ENCODE measurements at regions not wholly inside any gene's neighbourhood (a gene's known extent, or its start where the extent isn't known, plus 50 kb on each side); places are given as distances from the start of the nearest gene placed in this dataset.
"Not testable (repeated sequence)": the region's sequence is repeated elsewhere in the genome, so short reads cannot be mapped to it uniquely, and the experiment has no call there.

- Mint-ChIP-seq H3K27ac (no peak overlapping the region), H3K9me3 (no peaks in the 10 kb centered on the region), H3K4me1 (ENCODE audit: low read depth) (peaks cover 26% of the 10 kb centered on the region), H3K4me3 (no peak overlapping the region), H3K27me3 (ENCODE audit: insufficient read depth) (peaks cover 13% of the 10 kb centered on the region), H3K36me3 (ENCODE audit: low read depth) (no peaks in the 10 kb centered on the region)
- no peak for DNase-seq
- TF ChIP-seq, protein P1, sequence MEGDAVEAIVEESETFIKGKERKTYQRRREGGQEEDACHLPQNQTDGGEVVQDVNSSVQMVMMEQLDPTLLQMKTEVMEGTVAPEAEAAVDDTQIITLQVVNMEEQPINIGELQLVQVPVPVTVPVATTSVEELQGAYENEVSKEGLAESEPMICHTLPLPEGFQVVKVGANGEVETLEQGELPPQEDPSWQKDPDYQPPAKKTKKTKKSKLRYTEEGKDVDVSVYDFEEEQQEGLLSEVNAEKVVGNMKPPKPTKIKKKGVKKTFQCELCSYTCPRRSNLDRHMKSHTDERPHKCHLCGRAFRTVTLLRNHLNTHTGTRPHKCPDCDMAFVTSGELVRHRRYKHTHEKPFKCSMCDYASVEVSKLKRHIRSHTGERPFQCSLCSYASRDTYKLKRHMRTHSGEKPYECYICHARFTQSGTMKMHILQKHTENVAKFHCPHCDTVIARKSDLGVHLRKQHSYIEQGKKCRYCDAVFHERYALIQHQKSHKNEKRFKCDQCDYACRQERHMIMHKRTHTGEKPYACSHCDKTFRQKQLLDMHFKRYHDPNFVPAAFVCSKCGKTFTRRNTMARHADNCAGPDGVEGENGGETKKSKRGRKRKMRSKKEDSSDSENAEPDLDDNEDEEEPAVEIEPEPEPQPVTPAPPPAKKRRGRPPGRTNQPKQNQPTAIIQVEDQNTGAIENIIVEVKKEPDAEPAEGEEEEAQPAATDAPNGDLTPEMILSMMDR (IDR thresholded peaks at IDR 0.05), result no peak
Measured at GRCh38 chr16:29306201-29306600, 100.3 kb downstream of the NPIPB11 start.

- Mint-ChIP-seq H3K4me1 (ENCODE audit: low read depth) (peaks cover 34% of the 10 kb centered on the region), H3K27me3 (ENCODE audit: insufficient read depth) (peaks cover 12% of the 10 kb centered on the region)
- not testable (repeated sequence) for H3K27ac Mint-ChIP-seq; H3K9me3 Mint-ChIP-seq; DNase-seq; H3K36me3 Mint-ChIP-seq (ENCODE audit: low read depth); H3K4me3 Mint-ChIP-seq
Measured at GRCh38 chr16:29305018-29305417, 101.5 kb downstream of the NPIPB11 start.

- Mint-ChIP-seq H3K9me3 (no peaks in the 10 kb centered on the region), H3K4me3 (no peak overlapping the region), H3K4me1 (ENCODE audit: low read depth) (peaks cover 39% of the 10 kb centered on the region), H3K36me3 (ENCODE audit: low read depth) (no peaks in the 10 kb centered on the region), H3K27me3 (ENCODE audit: insufficient read depth) (peaks cover 12% of the 10 kb centered on the region), H3K27ac (no peak overlapping the region)
- no peak for DNase-seq
- TF ChIP-seq, protein P1 (IDR thresholded peaks at IDR 0.05), result no peak
Measured at GRCh38 chr16:29304251-29304650, 102.3 kb downstream of the NPIPB11 start.

DNA sequence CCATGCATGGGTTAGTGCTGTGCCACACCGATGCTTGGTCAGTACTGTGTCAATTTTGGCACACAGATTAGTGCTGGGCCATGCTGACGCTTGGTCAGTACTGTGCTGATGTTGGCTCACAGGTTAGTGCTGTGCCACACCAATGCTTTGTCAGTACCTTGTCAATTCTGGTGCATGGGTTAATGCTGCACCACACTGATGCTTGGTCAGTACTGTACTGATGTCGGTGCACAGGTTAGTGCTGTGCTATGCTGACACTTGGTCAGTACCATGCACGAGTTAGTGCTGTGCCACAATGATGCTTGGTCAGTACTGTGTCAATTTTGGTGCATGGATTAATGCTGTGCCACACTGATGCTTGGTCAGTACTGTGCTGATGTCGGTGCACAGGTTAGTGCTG, 103.0 kb downstream of the NPIPB11 start:
- Mint-ChIP-seq H3K36me3 (ENCODE audit: low read depth) (no peaks in the 10 kb centered on the region), H3K27me3 (ENCODE audit: insufficient read depth) (peaks cover 11% of the 10 kb centered on the region), H3K4me3 (no peak overlapping the region), H3K27ac (no peak overlapping the region), H3K4me1 (ENCODE audit: low read depth) (peaks cover 38% of the 10 kb centered on the region), H3K9me3 (no peaks in the 10 kb centered on the region)
- TF ChIP-seq, protein P1 (IDR thresholded peaks at IDR 0.05), result no peak
- no peak for DNase-seq

DNA sequence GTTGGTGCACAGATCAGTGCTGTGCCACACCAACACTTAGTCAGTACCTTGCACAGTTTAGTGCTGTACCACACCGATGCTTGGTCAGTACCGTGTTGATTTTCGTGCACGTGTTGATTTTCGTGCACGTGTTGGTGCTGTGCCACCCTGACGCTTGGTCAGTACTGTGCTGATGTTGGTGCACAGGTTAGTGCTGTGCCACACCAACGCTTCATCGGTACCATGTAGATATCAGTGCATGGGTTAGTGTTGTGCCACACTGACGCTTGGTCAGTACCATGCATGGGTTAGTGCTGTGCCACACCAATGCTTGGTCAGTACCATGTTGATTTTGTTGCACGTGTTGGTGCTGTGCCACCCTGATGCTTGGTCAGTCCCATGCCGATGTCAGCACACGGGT, 103.5 kb downstream of the NPIPB11 start:
- Mint-ChIP-seq H3K9me3 (no peaks in the 10 kb centered on the region), H3K27me3 (ENCODE audit: insufficient read depth) (peaks cover 10% of the 10 kb centered on the region), H3K4me3 (no peak overlapping the region), H3K27ac (no peak overlapping the region), H3K36me3 (ENCODE audit: low read depth) (no peaks in the 10 kb centered on the region), H3K4me1 (ENCODE audit: low read depth) (peaks cover 33% of the 10 kb centered on the region)
- no peak for DNase-seq
- TF ChIP-seq, protein P1 (IDR thresholded peaks at IDR 0.05), result no peak

DNA sequence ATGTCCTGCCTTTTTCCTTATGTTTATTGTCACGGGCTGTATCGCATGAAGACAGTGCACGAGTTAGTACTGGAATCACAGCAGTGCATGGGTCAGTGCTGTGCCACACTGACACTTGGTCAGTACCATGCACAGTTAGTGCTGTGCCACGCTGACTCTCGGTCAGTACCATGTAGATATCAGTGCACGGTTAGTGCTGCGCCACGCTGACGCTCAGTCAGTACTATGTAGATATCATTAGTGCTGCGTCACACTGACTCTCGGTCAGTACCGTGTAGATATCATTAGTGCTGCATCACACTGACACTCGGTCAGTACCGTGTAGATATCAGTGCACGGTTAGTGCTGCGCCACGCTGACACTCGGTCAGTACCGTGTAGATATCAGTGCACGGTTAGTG, 104.1 kb downstream of the NPIPB11 start:
- H3K4me1 Mint-ChIP-seq (ENCODE audit: low read depth), result peaks cover 28% of the 10 kb centered on the region
- not testable (repeated sequence) for H3K27ac Mint-ChIP-seq; H3K36me3 Mint-ChIP-seq (ENCODE audit: low read depth); H3K4me3 Mint-ChIP-seq; H3K27me3 Mint-ChIP-seq (ENCODE audit: insufficient read depth); DNase-seq; H3K9me3 Mint-ChIP-seq

DNA sequence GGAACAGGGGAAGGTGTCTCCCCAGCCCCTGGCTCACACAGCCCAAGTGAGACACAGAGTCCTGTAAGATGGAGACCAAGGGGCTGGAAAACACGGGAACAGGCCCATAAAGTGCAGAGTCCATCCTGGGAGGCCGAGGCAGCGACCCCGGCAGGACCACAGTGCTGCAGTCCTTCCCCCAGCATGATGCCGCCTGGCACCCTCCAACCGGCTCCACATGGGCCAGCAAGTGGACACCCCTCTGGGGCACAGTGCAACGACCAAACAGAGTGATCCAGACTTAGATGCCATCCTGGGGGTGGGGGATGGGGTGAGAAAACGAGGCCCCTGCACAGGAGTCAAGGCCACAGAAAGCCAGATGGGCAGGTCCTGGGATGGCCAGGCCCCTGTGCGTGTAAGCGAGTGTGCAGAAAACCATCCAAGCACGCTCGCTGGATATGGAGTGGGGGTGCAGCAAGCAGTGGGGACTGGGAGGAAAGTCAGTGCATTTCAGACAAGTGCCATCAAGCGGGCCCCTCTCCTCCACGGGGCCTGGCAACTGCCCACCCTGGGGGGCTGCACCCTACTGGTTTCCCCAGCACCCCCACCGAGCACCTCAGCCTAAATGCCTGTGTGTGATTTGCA, 104.7 kb downstream of the NPIPB11 start:
- H3K9me3 Mint-ChIP-seq; H3K36me3 Mint-ChIP-seq (ENCODE audit: low read depth); DNase-seq; H3K27me3 Mint-ChIP-seq (ENCODE audit: insufficient read depth); H3K27ac Mint-ChIP-seq; H3K4me3 Mint-ChIP-seq: not testable (repeated sequence)
- peaks cover 21% of the 10 kb centered on the region for H3K4me1 Mint-ChIP-seq (ENCODE audit: low read depth)

DNA sequence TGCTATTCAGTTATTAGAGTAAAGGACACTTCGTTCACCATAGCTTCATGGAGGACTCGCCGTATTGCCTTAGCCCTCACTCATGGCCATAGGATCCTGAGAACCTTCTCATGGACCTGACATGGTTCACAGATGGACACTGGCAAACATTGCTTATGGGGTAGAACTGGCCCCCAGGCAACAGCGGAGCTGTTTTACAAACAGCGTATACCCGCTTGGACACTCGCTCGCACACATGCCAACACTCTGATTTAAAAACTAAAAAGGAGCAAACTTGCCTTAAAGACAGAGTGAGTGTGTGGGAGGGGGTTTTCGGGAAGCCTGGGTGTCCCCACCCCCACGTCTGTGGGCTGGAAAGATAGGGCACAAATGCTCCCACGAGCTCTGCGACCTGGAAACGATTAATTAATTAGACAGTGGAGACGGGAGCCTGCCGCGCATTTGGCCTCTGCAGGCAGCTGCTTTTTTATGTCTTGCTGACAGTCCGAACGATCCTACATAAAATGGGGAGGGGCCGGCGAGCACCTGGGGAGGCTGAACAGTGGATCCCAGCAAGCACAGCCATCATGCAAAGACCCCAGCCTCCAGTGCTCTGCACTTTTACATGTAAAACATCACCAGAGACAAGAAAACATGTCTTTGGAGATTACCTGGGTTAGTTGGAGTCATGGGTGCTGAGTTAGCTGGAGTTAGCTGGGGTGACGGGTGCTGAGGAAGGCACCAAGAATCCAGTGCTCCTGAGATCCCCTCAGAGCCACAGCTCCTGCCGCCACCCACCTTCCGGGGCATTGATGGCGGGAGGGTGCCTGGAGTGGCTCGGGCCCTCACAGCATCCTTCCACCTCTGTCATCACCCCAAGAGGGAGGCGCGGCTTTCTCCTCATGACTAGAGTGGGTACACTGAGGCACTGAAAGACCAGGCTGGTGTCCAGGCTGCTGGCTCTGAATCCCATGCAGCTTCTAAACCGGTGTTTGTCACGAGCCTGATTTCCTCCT, 105.7 kb downstream of the NPIPB11 start:
- peak overlapping the region; percentile 33; the same call in 1 of the 2 replicates for H3K27ac Mint-ChIP-seq
- not testable (repeated sequence) for DNase-seq

DNA sequence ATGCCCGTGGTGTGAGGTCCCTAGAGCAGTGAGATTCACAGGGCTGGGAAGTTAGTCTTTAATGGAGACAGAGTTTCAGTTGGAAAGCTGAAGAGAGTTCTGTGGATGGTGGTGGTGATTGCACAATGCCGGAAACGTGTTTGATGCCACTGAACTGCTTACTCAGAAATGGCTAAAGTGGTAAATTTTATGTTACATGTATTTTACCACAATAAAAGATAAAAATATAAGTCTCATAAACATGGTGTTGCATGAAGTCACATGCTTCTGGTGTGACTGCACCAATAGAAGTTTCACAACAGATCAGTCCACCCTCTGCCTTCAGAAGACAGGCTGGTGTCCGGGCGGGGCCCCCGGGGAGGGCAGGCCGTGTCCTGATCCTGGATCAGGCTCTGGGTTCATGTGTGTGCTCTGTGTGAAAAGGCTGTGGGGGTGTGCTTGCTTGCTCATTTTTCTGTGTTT, 106.5 kb downstream of the NPIPB11 start:
- Mint-ChIP-seq H3K4me1 (ENCODE audit: low read depth) (peaks cover 13% of the 10 kb centered on the region), H3K27ac (peak overlapping the region; percentile 33; the same call in 1 of the 2 replicates), H3K27me3 (ENCODE audit: insufficient read depth) (peaks cover 11% of the 10 kb centered on the region)
- H3K9me3 Mint-ChIP-seq; H3K36me3 Mint-ChIP-seq (ENCODE audit: low read depth); H3K4me3 Mint-ChIP-seq: not testable (repeated sequence)
- peak; percentile 34 for DNase-seq

More for the DNA sequence above, 105.7 kb downstream of the NPIPB11 start:
- H3K4me1 Mint-ChIP-seq (ENCODE audit: low read depth), result peaks cover 13% of the 10 kb centered on the region
- not testable (repeated sequence) for H3K36me3 Mint-ChIP-seq (ENCODE audit: low read depth); H3K27me3 Mint-ChIP-seq (ENCODE audit: insufficient read depth); H3K4me3 Mint-ChIP-seq; H3K9me3 Mint-ChIP-seq

Data from HFFc6 (cell line).